WTC11 (cell line): ENCODE measurements at regions not wholly inside any gene's neighbourhood (a gene's known extent, or its start where the extent isn't known, plus 50 kb on each side); places are given as distances from the start of the nearest gene placed in this dataset.

Source experiments
- NFATC4 ChIP-seq: fragments of 250-450 bp; sonication (Bioruptor Pico); IDR thresholded peaks from 2 replicates; pipeline ENCODE4 v1.9.0; 2021; ENCODE audit warnings: mild to moderate bottlenecking
- PRDM15 ChIP-seq: sonication (generic); formaldehyde crosslinking; IDR thresholded peaks from 2 replicates; pipeline ENCODE4 v1.8.0; 2022; ENCODE audit warnings: missing genetic modification reagents
- TEAD4 ChIP-seq: sonication (generic); formaldehyde crosslinking; IDR thresholded peaks from 2 replicates; pipeline ENCODE4 v1.8.0; 2022; ENCODE audit warnings: mild to moderate bottlenecking, missing genetic modification reagents
- ZNF281 ChIP-seq: sonication (generic); formaldehyde crosslinking; IDR thresholded peaks from 2 replicates; pipeline ENCODE4 v1.8.0; 2023; ENCODE audit warnings: mild to moderate bottlenecking, missing genetic modification reagents
- ZNF423 ChIP-seq: fragments of 250-450 bp; sonication (Bioruptor Pico); IDR thresholded peaks from 2 replicates; pipeline ENCODE4 v2.1.2; 2022; ENCODE audit warnings: mild to moderate bottlenecking, moderate library complexity
- ZNF425 ChIP-seq: fragments of 250-450 bp; sonication (Bioruptor Pico); conservative IDR thresholded peaks from 2 replicates; pipeline ENCODE4 v1.9.0; 2021; ENCODE audit warnings: mild to moderate bottlenecking
- ZSCAN18 ChIP-seq: fragments of 250-450 bp; sonication (Bioruptor Pico); IDR thresholded peaks from 2 replicates; pipeline ENCODE4 v2.1.2; 2022; ENCODE audit warnings: mild to moderate bottlenecking, moderate library complexity
- TF ChIP-seq, protein P1 (sequence below): sonication (generic); formaldehyde crosslinking; IDR thresholded peaks from 2 replicates; pipeline ENCODE4 v1.8.1; 2022; ENCODE audit warnings: low read depth, missing genetic modification reagents, borderline replicate concordance
- TF ChIP-seq, protein P2 (sequence below): sonication (generic); formaldehyde crosslinking; IDR thresholded peaks from 2 replicates; pipeline ENCODE4 v1.8.1; 2023; ENCODE audit warnings: mild to moderate bottlenecking, missing genetic modification reagents, moderate library complexity
- TF ChIP-seq, protein P3 (sequence below): fragments of 250-450 bp; sonication (Bioruptor Pico); IDR thresholded peaks from 2 replicates; pipeline ENCODE4 v1.9.0; 2021; ENCODE audit warnings: mild to moderate bottlenecking

- TF ChIP-seq, protein P1, sequence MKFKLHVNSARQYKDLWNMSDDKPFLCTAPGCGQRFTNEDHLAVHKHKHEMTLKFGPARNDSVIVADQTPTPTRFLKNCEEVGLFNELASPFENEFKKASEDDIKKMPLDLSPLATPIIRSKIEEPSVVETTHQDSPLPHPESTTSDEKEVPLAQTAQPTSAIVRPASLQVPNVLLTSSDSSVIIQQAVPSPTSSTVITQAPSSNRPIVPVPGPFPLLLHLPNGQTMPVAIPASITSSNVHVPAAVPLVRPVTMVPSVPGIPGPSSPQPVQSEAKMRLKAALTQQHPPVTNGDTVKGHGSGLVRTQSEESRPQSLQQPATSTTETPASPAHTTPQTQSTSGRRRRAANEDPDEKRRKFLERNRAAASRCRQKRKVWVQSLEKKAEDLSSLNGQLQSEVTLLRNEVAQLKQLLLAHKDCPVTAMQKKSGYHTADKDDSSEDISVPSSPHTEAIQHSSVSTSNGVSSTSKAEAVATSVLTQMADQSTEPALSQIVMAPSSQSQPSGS (CRISPR knock-in tag), result no peak
- no peak for TF ChIP-seq ZNF425 (CRISPR knock-in tag)
- TF ChIP-seq, protein P2, sequence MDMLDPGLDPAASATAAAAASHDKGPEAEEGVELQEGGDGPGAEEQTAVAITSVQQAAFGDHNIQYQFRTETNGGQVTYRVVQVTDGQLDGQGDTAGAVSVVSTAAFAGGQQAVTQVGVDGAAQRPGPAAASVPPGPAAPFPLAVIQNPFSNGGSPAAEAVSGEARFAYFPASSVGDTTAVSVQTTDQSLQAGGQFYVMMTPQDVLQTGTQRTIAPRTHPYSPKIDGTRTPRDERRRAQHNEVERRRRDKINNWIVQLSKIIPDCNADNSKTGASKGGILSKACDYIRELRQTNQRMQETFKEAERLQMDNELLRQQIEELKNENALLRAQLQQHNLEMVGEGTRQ (CRISPR knock-in tag), result no peak
- no peak for TF ChIP-seq ZNF423
- TF ChIP-seq ZNF281 (CRISPR knock-in tag), result no peak
- no peak for TF ChIP-seq ZSCAN18 (CRISPR knock-in tag)
- no peak for TF ChIP-seq PRDM15 (CRISPR knock-in tag)
- TF ChIP-seq, protein P3, sequence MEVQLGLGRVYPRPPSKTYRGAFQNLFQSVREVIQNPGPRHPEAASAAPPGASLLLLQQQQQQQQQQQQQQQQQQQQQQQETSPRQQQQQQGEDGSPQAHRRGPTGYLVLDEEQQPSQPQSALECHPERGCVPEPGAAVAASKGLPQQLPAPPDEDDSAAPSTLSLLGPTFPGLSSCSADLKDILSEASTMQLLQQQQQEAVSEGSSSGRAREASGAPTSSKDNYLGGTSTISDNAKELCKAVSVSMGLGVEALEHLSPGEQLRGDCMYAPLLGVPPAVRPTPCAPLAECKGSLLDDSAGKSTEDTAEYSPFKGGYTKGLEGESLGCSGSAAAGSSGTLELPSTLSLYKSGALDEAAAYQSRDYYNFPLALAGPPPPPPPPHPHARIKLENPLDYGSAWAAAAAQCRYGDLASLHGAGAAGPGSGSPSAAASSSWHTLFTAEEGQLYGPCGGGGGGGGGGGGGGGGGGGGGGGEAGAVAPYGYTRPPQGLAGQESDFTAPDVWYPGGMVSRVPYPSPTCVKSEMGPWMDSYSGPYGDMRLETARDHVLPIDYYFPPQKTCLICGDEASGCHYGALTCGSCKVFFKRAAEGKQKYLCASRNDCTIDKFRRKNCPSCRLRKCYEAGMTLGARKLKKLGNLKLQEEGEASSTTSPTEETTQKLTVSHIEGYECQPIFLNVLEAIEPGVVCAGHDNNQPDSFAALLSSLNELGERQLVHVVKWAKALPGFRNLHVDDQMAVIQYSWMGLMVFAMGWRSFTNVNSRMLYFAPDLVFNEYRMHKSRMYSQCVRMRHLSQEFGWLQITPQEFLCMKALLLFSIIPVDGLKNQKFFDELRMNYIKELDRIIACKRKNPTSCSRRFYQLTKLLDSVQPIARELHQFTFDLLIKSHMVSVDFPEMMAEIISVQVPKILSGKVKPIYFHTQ, result no peak
- TF ChIP-seq NFATC4 (CRISPR knock-in tag), result no peak
- TF ChIP-seq TEAD4, result no peak
Observed at GRCh38 chr5:135230251-135230925, 168.6 kb downstream of the MACROH2A1 start (continued).
